ENCODE measurements at regions not wholly inside any gene's neighbourhood (a gene's known extent, or its start where the extent isn't known, plus 50 kb on each side); places are given as distances from the start of the nearest gene placed in this dataset.
"Not testable (repeated sequence)": the region's sequence is repeated elsewhere in the genome, so short reads cannot be mapped to it uniquely, and the experiment has no call there.

GRCh38 chr10:62496925-62497324, 122.8 kb downstream of the ZNF365 start:
- Histone ChIP-seq H3K9me3 (no peaks in the 10 kb centered on the region), H3K4me1 (no peaks in the 10 kb centered on the region), H3K4me3 (no peak overlapping the region), H3K27ac (no peak overlapping the region), H3K27me3 (no peaks in the 10 kb centered on the region), H3K36me3 (no peaks in the 10 kb centered on the region)
- no peak for ATAC-seq
- intact Hi-C loops (cut with DNase I): no loop called here
- WGBS (ENCODE audit: insufficient coverage, low coverage, low lambda C conversion rate, missing lambda C conversion rate): 54% methylated on average over 3 of the region's 3 CpGs
- DNase-seq: no peak
- no peak for TF ChIP-seq CTCF (IDR thresholded peaks at IDR 0.05)
- no peak for TF ChIP-seq POLR2A (IDR thresholded peaks at IDR 0.05)

GRCh38 chr10:62498271-62498670, 124.1 kb downstream of the ZNF365 start:
- WGBS (ENCODE audit: insufficient coverage, low coverage, low lambda C conversion rate, missing lambda C conversion rate): 59% methylated on average over 3 of the region's 3 CpGs
- Histone ChIP-seq H3K9me3 (no peaks in the 10 kb centered on the region), H3K4me3 (no peak overlapping the region), H3K4me1 (no peaks in the 10 kb centered on the region), H3K27me3 (no peaks in the 10 kb centered on the region), H3K27ac (no peak overlapping the region), H3K36me3 (no peaks in the 10 kb centered on the region)
- ATAC-seq: no peak
- intact Hi-C loops (cut with DNase I): no loop called here
- no peak for TF ChIP-seq POLR2A (IDR thresholded peaks at IDR 0.05)
- TF ChIP-seq CTCF (IDR thresholded peaks at IDR 0.05): no peak
- DNase-seq: no peak

- WGBS (ENCODE audit: insufficient coverage, low coverage, low lambda C conversion rate, missing lambda C conversion rate): 43% methylated on average over 3 of the region's 5 CpGs
- H3K9me3 ChIP-seq, ATAC-seq: not testable (repeated sequence)
Measured at GRCh38 chr10:62500116-62500515, 125.9 kb downstream of the ZNF365 start.

GRCh38 chr10:62501547-62501946, 127.4 kb downstream of the ZNF365 start:
- Histone ChIP-seq H3K4me3 (no peak overlapping the region), H3K4me1 (no peaks in the 10 kb centered on the region), H3K27me3 (no peaks in the 10 kb centered on the region), H3K36me3 (no peaks in the 10 kb centered on the region), H3K9me3 (no peaks in the 10 kb centered on the region), H3K27ac (no peak overlapping the region)
- DNase-seq: no peak
- 43% methylated on average over 1 of the region's 1 CpG for WGBS (ENCODE audit: insufficient coverage, low coverage, low lambda C conversion rate, missing lambda C conversion rate)
- TF ChIP-seq CTCF (IDR thresholded peaks at IDR 0.05) (no peak), POLR2A (IDR thresholded peaks at IDR 0.05) (no peak)
- intact Hi-C loops (cut with DNase I): no loop called here
- peak in 1 of 4 donors; percentile 42 for ATAC-seq

More at GRCh38 chr10:62500116-62500515, 125.9 kb downstream of the ZNF365 start:
- intact Hi-C loops (cut with DNase I); H3K4me1 ChIP-seq; H3K4me3 ChIP-seq; H3K27me3 ChIP-seq; DNase-seq; H3K36me3 ChIP-seq; H3K27ac ChIP-seq: not testable (repeated sequence)

GRCh38 chr10:62502995-62503613, 128.9 kb downstream of the ZNF365 start:
- no peak for TF ChIP-seq CTCF (IDR thresholded peaks at IDR 0.05)
- no peak for TF ChIP-seq POLR2A (IDR thresholded peaks at IDR 0.05)
- H3K36me3 ChIP-seq: no peaks in the 10 kb centered on the region
- H3K27me3 ChIP-seq: no peaks in the 10 kb centered on the region
- no peak overlapping the region for H3K4me3 ChIP-seq
- no peak for DNase-seq
- H3K9me3 ChIP-seq: no peaks in the 10 kb centered on the region
- no peak overlapping the region for H3K27ac ChIP-seq
- WGBS (ENCODE audit: insufficient coverage, low coverage, low lambda C conversion rate, missing lambda C conversion rate): 53% methylated on average over 4 of the region's 4 CpGs
- intact Hi-C loops (cut with DNase I): no loop called here
- H3K4me1 ChIP-seq: no peaks in the 10 kb centered on the region
- ATAC-seq: peak in 2 of 4 donors; percentile 38 to 50

Measured in right lobe of liver (tissue), 6 donors.